ENCODE measurements at regions not wholly inside any gene's neighbourhood (a gene's known extent, or its start where the extent isn't known, plus 50 kb on each side); places are given as distances from the start of the nearest gene placed in this dataset.
"Not testable (repeated sequence)": the region's sequence is repeated elsewhere in the genome, so short reads cannot be mapped to it uniquely, and the experiment has no call there.

DNA sequence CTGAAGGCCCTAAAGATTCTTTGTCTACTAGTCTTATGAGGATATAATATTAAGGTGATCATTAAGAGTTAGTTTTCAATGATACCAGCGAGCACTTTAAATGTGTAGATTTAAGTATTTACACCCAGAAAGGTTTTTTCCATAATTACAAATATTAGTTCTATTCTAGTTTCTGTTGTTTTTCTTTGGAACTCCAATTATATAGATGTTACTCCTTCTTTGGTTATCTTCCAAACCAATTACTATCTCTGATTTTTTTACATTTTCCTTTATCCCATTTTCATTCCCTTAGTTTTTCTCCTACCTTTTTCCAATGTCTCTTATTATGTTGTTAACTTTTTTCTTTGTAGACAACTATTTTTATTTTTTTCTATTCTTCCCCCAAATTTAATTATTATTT lies 355.1 kb downstream of the KCNN2 start:
- POLR2A ChIA-PET, result no interaction called here
- DNase-seq (ENCODE audit: extremely low spot score), result no peak
- CTCF ChIA-PET, result no interaction called here
- TF ChIP-seq, protein P1, sequence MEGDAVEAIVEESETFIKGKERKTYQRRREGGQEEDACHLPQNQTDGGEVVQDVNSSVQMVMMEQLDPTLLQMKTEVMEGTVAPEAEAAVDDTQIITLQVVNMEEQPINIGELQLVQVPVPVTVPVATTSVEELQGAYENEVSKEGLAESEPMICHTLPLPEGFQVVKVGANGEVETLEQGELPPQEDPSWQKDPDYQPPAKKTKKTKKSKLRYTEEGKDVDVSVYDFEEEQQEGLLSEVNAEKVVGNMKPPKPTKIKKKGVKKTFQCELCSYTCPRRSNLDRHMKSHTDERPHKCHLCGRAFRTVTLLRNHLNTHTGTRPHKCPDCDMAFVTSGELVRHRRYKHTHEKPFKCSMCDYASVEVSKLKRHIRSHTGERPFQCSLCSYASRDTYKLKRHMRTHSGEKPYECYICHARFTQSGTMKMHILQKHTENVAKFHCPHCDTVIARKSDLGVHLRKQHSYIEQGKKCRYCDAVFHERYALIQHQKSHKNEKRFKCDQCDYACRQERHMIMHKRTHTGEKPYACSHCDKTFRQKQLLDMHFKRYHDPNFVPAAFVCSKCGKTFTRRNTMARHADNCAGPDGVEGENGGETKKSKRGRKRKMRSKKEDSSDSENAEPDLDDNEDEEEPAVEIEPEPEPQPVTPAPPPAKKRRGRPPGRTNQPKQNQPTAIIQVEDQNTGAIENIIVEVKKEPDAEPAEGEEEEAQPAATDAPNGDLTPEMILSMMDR (IDR thresholded peaks at IDR 0.05; ENCODE audit: control extremely low read depth, extremely low read depth, low read depth, missing control alignments), result no peak

DNA sequence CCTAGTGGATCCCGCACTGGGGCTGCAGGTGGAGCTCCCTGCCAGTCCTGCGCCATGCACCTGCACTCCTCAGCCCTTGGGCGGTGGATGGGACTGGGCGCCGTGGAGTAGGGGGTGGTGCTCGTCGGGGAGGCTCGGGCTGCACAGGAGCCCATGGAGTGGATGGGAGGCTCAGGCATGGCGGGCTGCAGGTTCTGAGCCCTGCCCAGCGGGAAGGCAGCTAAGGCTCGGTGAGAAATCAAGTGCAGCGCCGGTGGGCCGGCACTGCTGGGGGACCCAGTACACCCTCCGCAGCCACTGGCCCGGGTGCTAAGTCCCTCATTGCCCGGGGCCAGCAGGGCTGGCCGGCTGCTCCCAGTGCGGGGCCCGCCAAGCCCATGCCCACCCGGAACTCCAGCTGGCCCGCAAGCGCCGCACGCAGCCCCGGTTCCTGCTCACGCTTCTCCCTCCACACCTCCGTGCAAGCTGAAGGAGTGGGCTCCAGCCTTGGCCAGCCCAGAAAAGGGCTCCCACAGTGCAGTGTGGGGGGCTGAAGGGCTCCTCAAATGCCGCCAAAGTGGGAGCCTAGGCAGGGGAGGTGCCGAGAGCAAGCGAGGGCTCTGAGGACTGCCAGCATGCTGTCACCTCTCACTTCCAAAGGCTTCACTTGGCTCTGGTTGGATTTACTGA lies 342.5 kb downstream of the KCNN2 start:
- DNase-seq (ENCODE audit: extremely low spot score); CTCF ChIA-PET; POLR2A ChIA-PET: not testable (repeated sequence)

DNA sequence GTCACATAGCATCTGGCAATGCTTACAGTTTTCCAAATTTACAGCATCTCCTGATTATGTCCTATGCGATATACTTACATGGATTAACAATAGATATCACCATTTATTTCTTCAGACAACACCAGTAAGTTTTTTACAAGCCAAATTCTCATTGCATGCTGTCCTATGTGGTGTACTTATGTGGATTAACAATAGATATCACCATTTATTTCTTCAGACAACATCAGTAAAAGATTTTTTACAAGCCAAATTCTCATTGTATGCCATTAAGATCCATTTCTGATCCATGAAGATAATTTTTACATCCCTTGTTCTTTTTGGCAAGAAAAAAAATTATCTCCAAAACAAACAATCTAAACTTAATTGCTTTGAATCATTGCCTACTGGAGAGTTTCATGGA lies 340.9 kb downstream of the KCNN2 start:
- DNase-seq (ENCODE audit: extremely low spot score), result no peak
- TF ChIP-seq, protein P1 (IDR thresholded peaks at IDR 0.05; ENCODE audit: control extremely low read depth, extremely low read depth, low read depth, missing control alignments), result no peak
- ChIA-PET CTCF (no interaction called here), POLR2A (no interaction called here)

DNA sequence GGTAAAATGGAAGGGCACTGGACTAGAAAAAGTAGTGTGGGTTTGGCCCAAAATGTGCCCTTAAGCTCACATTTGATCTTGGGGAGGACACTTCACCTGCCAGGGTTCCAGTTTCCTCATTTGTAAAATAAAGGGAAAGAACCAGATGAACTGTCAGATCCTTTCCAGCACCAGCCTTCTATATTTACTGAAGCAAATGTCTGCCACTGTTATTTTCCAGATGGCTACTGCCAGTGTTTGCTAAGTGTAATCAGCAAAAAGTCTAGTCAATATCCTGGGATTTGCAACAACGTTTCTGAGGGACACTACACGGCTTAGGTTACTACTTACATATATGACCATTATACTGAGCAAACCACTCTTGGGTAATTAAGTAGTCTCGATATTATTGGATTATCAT lies 340.3 kb downstream of the KCNN2 start:
- no peak for DNase-seq (ENCODE audit: extremely low spot score)
- ChIA-PET CTCF (no interaction called here), POLR2A (no interaction called here)
- TF ChIP-seq, protein P1 (IDR thresholded peaks at IDR 0.05; ENCODE audit: control extremely low read depth, extremely low read depth, low read depth, missing control alignments), result no peak

DNA sequence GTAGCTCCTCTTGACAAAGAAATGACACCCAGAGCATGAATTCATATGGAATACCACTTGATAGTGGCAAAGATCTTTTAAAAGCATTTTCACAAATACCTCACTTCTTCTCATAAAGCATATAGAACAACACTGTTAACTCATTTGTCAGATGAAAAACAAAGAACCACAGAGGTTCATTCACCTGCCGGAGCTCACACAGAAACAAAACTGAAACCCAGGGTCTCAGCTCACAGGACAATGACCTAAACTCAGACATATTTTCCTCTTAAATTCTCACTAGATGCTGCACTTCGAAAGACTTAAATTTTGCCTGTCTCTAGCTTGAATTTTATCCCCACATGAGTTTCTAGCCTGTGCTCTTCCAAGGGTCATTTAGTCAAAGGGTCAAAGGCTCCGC lies 339.0 kb downstream of the KCNN2 start:
- DNase-seq (ENCODE audit: extremely low spot score), result no peak
- POLR2A ChIA-PET, result no interaction called here
- CTCF ChIA-PET, result interaction anchor here (1.1 to 1.4 kb wide), 2 partner anchors 11 to 12 kb away, joined by 3 to 4 read pairs; no protein-coding TSS in a partner anchor
- TF ChIP-seq, protein P1 (IDR thresholded peaks at IDR 0.05; ENCODE audit: control extremely low read depth, extremely low read depth, low read depth, missing control alignments), result no peak

DNA sequence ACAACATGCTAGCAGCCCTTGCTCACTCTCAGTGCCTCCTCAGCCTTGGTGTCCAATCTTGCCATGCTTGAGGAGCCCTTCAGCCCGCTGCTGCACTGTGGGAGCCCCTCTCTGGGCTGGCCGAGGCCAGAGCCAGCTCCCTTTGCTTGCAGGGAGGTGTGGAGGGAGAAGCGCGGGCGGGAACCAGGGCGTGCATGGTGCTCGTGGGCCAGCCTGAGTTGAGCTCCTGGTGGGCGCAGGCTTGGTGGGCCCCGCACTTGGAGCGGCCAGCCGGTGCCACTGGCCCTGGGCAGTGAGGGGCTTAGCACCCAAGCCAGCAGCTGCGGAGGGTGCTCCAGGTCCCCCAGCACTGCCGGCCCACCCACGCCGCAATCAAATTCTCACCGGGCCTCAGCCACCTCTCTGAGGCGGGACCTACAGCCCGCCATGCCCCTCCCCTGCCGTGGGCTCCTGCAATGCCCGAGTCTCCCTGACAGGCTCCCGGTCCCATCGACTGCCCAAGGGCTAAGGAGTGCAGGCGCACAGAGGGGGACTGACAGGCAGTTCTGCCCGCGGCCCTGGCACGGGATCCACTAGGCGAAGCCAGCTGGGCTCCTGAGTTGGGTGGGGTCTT lies 333.5 kb downstream of the KCNN2 start:
- CTCF ChIA-PET, result interaction anchor here (0.8 kb wide), 1 partner anchor 12 kb away, joined by 3 read pairs; no protein-coding TSS in a partner anchor
- DNase-seq (ENCODE audit: extremely low spot score), result no peak
- TF ChIP-seq, protein P1 (IDR thresholded peaks at IDR 0.05; ENCODE audit: control extremely low read depth, extremely low read depth, low read depth, missing control alignments), result no peak
- POLR2A ChIA-PET, result no interaction called here

DNA sequence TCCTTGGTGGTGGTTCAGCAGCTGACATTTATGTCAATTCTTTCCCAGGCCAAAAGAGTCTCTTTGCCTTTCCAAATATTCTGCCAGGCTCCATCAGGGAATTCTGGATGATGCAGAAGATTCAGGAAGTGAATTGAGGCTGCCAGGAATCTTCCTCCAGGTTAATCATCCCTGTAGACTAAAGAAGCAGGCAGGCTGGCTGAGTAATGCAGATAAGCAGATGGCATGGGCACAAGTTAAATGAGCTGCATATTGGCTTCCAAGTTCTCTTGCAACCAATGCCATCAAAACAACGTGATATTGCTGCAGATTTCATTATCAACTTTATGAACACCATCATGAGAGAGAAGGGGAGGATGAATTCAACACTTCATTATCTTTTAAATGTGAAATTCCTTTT lies 324.5 kb downstream of the KCNN2 start:
- no peak for DNase-seq (ENCODE audit: extremely low spot score)
- CTCF ChIA-PET, result no interaction called here
- POLR2A ChIA-PET, result no interaction called here
- TF ChIP-seq, protein P1 (IDR thresholded peaks at IDR 0.05; ENCODE audit: control extremely low read depth, extremely low read depth, low read depth, missing control alignments), result no peak
